GM12878 (cell line): ENCODE measurements at regions not wholly inside any gene's neighbourhood (a gene's known extent, or its start where the extent isn't known, plus 50 kb on each side); places are given as distances from the start of the nearest gene placed in this dataset.

ENCODE experiments used
- ATAC-seq: fragments of 200-7000 bp; cut with Tn5 transposase; 3 replicates; pipeline ENCODE4 v1.9.1; 2020; ENCODE audit warnings: mild to moderate bottlenecking, moderate library complexity
- BruUV-seq: library from RNA; stranded (reverse); fragments of 400-500 nt; replicated peaks from 2 replicates; lab custom pipeline; 2021; lab: Mats Ljungman, UMichigan
- CTCF ChIA-PET: fragments of 300-600 bp; sonication (Branson Sonifier 250); formaldehyde crosslinking; extraction: SDS; loops from one replicate; lab custom pipeline; 2021; ENCODE audit warnings: inconsistent platforms; lab: Yijun Ruan, JAX
- POLR2A ChIA-PET: fragments of 350-600 bp; formaldehyde crosslinking; extraction: SDS; loops from one replicate; lab custom pipeline; 2021; ENCODE audit warnings: inconsistent platforms; lab: Charles Lee
- RAD21 ChIA-PET: fragments of 300-600 bp; sonication (Branson Sonifier 250); formaldehyde crosslinking; loops from one replicate; lab custom pipeline; 2023; ENCODE audit warnings: antibody characterized with exemption; ENCODE audit not compliant: unreplicated experiment; lab: Charles Lee
- SMC1A ChIA-PET: fragments of 300-600 bp; sonication (Branson Sonifier 250); formaldehyde crosslinking; loops from one replicate; lab custom pipeline; 2023; ENCODE audit not compliant: unreplicated experiment, uncharacterized antibody; lab: Charles Lee
- DNase-seq: peaks from one replicate; pipeline ENCODE4 v3.0.0-alpha.2; 2011; ENCODE audit warnings: low read depth, low spot score
- FAIRE-seq: peaks from 3 replicates; lab custom pipeline; 2011; peaks lifted over from hg19 to GRCh38; lab: Jason Lieb, UNC
- H2AFZ ChIP-seq: 2 replicates; pipeline ENCODE4 v1.6.0; 2011; ENCODE audit warnings: low read depth, low read length, control low read depth; ENCODE audit not compliant: control insufficient read depth
- H3K27ac ChIP-seq: 2 replicates; pipeline ENCODE4 v1.5.1; 2011; ENCODE audit warnings: control low read depth; ENCODE audit not compliant: control insufficient read depth, insufficient read depth
- H3K27me3 ChIP-seq, 2 experiments: replicated peaks in 1 of 2; 2 replicates each; pipeline versions ENCODE4 v1.6.0 to v1.6.1; 2011; ENCODE audit warnings: low read length in 1 of 2; ENCODE audit not compliant: control insufficient read depth in 2 of 2, insufficient read depth in 2 of 2
- H3K36me3 ChIP-seq, 2 experiments: 2 replicates each; pipeline ENCODE4 v1.5.1; 2011; ENCODE audit warnings: low read length in 1 of 2; ENCODE audit not compliant: control insufficient read depth in 2 of 2, insufficient read depth in 2 of 2
- H3K4me1 ChIP-seq: 2 replicates; pipeline ENCODE4 v1.6.1; 2011; ENCODE audit warnings: mild to moderate bottlenecking, low read length, moderate library complexity, mixed read lengths; ENCODE audit not compliant: control insufficient read depth, insufficient read depth
- H3K4me2 ChIP-seq: 2 replicates; pipeline ENCODE4 v1.6.0; 2011; ENCODE audit warnings: control low read depth; ENCODE audit not compliant: control insufficient read depth, insufficient read depth
- H3K4me3 ChIP-seq: fragments of 200-600 bp; sonication (generic); 2 replicates; pipeline ENCODE4 v1.5.1; 2016
- H3K79me2 ChIP-seq: 2 replicates; pipeline ENCODE4 v1.6.0; 2011; ENCODE audit warnings: low read length; ENCODE audit not compliant: control insufficient read depth, insufficient read depth
- H3K9ac ChIP-seq: 2 replicates; pipeline ENCODE4 v1.8.0; 2011; ENCODE audit warnings: low read length, control low read depth, mixed read lengths; ENCODE audit not compliant: control insufficient read depth, insufficient read depth
- H3K9me3 ChIP-seq: replicated peaks from 3 replicates; pipeline ENCODE4 v1.5.1; 2011; ENCODE audit warnings: mild to moderate bottlenecking, low read length; ENCODE audit not compliant: control insufficient read depth, insufficient read depth
- H4K20me1 ChIP-seq: 2 replicates; pipeline ENCODE4 v1.6.0; 2011; ENCODE audit not compliant: control insufficient read depth, insufficient read depth
- ATF2 ChIP-seq: IDR thresholded peaks from 2 replicates; pipeline ENCODE4 v1.6.1; 2012; ENCODE audit warnings: low read length, inconsistent platforms
- HDAC6 ChIP-seq: fragments of 200-600 bp; sonication (generic); IDR thresholded peaks from one replicate; pipeline ENCODE4 v1.8.0; 2017; ENCODE audit warnings: antibody characterized with exemption; ENCODE audit not compliant: unreplicated experiment
- JUNB ChIP-seq: IDR thresholded peaks from 2 replicates; pipeline ENCODE4 v1.6.1; 2016; ENCODE audit warnings: antibody characterized with exemption, mild to moderate bottlenecking
- KAT2A ChIP-seq: conservative IDR thresholded peaks from 2 replicates; pipeline ENCODE4 v1.6.1; 2011; ENCODE audit warnings: low read depth, low read length; ENCODE audit not compliant: control insufficient read depth
- RUNX3 ChIP-seq: IDR thresholded peaks from 2 replicates; pipeline ENCODE4 v1.6.1; 2012; ENCODE audit warnings: low read length, inconsistent platforms
- SP1 ChIP-seq: IDR thresholded peaks from one replicate; pipeline ENCODE4 v1.6.1; 2011; ENCODE audit warnings: low read depth, low read length
- SRF ChIP-seq, 2 experiments: IDR thresholded peaks; 2 replicates each; pipeline ENCODE4 v1.6.1; 2011; ENCODE audit warnings: low read depth in 2 of 2, low read length in 2 of 2, mild to moderate bottlenecking in 1 of 2, moderate library complexity in 1 of 2
- TCF12 ChIP-seq: IDR thresholded peaks from 2 replicates; pipeline ENCODE4 v1.6.1; 2011; ENCODE audit warnings: low read depth, mild to moderate bottlenecking, low read length
- YBX1 ChIP-seq: fragments of 450-650 bp; IDR thresholded peaks from 2 replicates; pipeline ENCODE4 v1.6.1; 2016; ENCODE audit warnings: antibody characterized with exemption
- ZBED1 ChIP-seq: IDR thresholded peaks from 2 replicates; pipeline ENCODE4 v1.6.1; 2016; ENCODE audit warnings: borderline replicate concordance
- WGBS: methylation state at CpG from one replicate; pipeline ENCODE4 v1.1.6; 2016; ENCODE audit warnings: low lambda C conversion rate; ENCODE audit not compliant: insufficient replicate concordance, insufficient coverage; ENCODE audit errors: missing lambda C conversion rate; 5-methylcytosine and 5-hydroxymethylcytosine counted together
- in situ Hi-C: fragments of 300-500 bp; cut with MboI; formaldehyde crosslinking; loops from 9 replicates; pipeline ENCODE4 v1.14.3; 2018; ENCODE audit warnings: mixed read lengths
- intact Hi-C: fragments of 100-400 bp; cut with micrococcal nuclease; formaldehyde crosslinking; loops from one replicate; pipeline ENCODE4 v1.14.2; 2022; ENCODE audit not compliant: unreplicated experiment
- TF ChIP-seq, protein P1 (sequence below): fragments of 450-650 bp; IDR thresholded peaks from 2 replicates; pipeline ENCODE4 v1.6.1; 2017; ENCODE audit warnings: mild to moderate bottlenecking

- no peak for TF ChIP-seq SRF (IDR thresholded peaks at IDR 0.05; ENCODE audit: low read depth in 2 of 2, low read length in 2 of 2)
- no peak for TF ChIP-seq YBX1
- TF ChIP-seq KAT2A: no peak
- TF ChIP-seq HDAC6: no peak
- TF ChIP-seq TCF12: no peak
- TF ChIP-seq SP1: no peak
Observed at GRCh38 chr3:194043516-194043915, 92.4 kb upstream of the HES1 start (continued).

GRCh38 chr3:194045289-194045688 is 90.7 kb upstream of the HES1 start:
- BruUV-seq: no TSS peak
- no peak overlapping the region for H3K4me2 ChIP-seq
- peak; percentile 41 for DNase-seq
- CTCF ChIA-PET: no interaction called here
- no peaks in the 10 kb centered on the region for H4K20me1 ChIP-seq
- no peak overlapping the region for H3K27ac ChIP-seq
- no peak overlapping the region for H2AFZ ChIP-seq
- H3K27me3 ChIP-seq: no peaks in the 10 kb centered on the region
- WGBS: 0% methylated on average over 1 of the region's 1 CpG
- H3K4me1 ChIP-seq: peaks cover 9% of the 10 kb centered on the region; the same call in 1 of the 2 replicates
- no peaks in the 10 kb centered on the region for H3K79me2 ChIP-seq
- POLR2A ChIA-PET: no interaction called here
- TF ChIP-seq RUNX3: peak; percentile 65
- no peak for TF ChIP-seq YBX1
- no peak for TF ChIP-seq ZBED1
- TF ChIP-seq, protein P1, sequence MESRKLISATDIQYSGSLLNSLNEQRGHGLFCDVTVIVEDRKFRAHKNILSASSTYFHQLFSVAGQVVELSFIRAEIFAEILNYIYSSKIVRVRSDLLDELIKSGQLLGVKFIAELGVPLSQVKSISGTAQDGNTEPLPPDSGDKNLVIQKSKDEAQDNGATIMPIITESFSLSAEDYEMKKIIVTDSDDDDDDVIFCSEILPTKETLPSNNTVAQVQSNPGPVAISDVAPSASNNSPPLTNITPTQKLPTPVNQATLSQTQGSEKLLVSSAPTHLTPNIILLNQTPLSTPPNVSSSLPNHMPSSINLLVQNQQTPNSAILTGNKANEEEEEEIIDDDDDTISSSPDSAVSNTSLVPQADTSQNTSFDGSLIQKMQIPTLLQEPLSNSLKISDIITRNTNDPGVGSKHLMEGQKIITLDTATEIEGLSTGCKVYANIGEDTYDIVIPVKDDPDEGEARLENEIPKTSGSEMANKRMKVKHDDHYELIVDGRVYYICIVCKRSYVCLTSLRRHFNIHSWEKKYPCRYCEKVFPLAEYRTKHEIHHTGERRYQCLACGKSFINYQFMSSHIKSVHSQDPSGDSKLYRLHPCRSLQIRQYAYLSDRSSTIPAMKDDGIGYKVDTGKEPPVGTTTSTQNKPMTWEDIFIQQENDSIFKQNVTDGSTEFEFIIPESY: no peak
- TF ChIP-seq JUNB: peak; percentile 19; the same call in 1 of the 2 replicates
- 0 out of 2 replicates have a peak, but pooled peaks have one; percentile 19 for TF ChIP-seq ATF2
- peaks cover 3% of the 10 kb centered on the region for H3K9me3 ChIP-seq
- SMC1A ChIA-PET: interaction anchor here (0.7 to 1.3 kb wide), 3 partner anchors 10 to 84 kb away, joined by 3 read pairs; no protein-coding TSS in a partner anchor
- RAD21 ChIA-PET: no interaction called here
- no peak overlapping the region for H3K9ac ChIP-seq
- intact Hi-C loops (loop anchor here (1.0 kb wide), 1 partner anchor 25 kb away; no protein-coding TSS in a partner anchor), in situ Hi-C loops (no loop called here)
- FAIRE-seq: no peak
- no peaks in the 10 kb centered on the region for H3K36me3 ChIP-seq
- peak; percentile 94 for ATAC-seq
- H3K4me3 ChIP-seq: no peak overlapping the region
